GM18508 (cell line): ENCODE measurements at regions not wholly inside any gene's neighbourhood (a gene's known extent, or its start where the extent isn't known, plus 50 kb on each side); places are given as distances from the start of the nearest gene placed in this dataset.

Experiments used
- ATAC-seq: cut with Tn5 transposase; IDR thresholded peaks from one replicate; pipeline ENCODE4 v1.9.1; 2021; ENCODE audit warnings: moderate number of reproducible peaks; ENCODE audit not compliant: insufficient read depth, unreplicated experiment

DNA sequence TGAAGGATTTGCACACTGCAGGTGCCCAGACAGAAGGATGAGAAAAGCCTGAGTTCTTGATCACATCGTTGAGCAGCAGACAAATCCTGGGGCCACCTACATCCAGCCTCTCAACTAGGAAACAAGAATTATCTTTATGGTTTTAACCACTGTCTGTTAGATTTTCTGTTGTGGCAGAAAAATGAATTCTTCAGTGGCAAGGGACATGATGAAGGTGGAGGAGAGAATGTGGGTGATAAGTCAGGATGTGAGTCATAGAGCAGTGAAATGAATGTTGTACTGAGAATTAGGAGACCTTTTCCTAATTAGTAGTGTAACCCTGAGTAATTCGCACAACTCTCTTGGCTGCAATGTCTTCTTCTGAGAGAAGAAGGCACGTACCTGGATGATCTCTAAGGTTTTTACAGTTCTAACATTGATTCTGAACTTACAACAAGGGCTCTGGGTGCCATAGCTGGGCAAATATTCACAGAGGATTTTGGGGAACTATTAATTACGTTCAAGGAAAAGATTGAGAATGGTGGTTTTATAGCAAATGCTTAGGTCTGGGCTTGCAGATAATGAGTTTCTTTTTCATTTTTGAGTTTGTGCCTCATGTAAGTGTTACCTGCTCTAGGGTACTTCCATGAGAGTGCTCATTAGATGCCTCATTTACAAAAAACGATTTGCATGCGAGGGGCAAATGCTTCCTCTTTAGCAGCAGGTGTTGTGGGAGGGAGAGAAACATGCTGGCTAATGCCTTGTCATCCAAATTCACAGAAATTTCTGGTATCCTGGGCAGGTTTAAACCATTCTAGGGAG is 111.0 kb upstream of the KL start:
- no peak for ATAC-seq

DNA sequence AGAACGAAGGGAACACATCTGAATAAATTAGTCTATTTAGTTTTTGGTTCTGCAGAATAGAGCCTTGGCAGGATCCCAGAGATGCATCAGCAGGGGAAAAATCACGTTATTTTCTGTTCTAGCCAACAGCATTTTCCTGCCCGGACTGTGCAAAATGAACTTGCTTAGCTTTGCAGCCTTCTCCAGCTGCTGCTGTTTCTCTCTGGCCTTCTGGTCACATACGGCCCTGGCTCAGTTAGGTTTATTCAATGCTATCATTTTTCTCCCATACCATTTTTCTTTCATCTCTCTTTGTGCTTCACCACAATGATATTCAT is 110.4 kb upstream of the KL start:
- no peak for ATAC-seq

DNA sequence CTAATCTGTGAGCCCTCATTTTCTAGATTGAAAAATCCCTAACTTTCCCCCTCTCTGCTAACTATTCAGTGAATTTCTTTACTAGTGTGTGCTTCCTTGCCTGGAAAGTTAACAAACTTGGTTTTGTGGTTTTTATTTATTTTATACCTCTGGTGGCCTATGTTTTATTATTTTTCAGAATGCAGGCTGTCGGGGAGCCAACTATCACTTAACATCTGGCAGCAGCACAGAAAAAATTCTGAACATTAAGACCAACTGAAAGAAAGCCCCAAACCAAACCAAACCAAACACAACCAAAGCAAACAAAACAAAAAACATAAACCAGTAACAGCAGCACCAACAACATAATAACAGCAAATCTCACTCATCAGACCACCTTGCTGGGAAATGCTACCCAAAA is 109.0 kb upstream of the KL start:
- ATAC-seq: no peak

DNA sequence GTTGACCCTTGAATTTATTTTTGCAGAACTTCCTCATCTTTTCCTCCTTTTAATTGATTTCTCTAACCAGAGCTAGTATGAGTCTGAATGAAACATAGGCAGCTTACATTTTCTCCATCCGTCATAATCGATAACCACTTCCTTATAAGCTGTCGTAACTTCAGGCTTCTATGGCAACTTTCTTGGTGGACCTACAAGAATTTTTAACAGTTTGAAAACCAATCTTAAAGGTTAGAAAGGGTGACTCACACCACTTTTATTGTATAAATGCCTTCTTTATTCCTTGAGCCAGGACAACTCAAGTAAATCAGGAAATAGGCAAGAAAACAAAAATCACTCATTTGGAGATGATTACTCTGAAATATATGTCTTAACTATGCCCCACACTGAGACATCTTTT is 105.7 kb upstream of the KL start:
- no peak for ATAC-seq

DNA sequence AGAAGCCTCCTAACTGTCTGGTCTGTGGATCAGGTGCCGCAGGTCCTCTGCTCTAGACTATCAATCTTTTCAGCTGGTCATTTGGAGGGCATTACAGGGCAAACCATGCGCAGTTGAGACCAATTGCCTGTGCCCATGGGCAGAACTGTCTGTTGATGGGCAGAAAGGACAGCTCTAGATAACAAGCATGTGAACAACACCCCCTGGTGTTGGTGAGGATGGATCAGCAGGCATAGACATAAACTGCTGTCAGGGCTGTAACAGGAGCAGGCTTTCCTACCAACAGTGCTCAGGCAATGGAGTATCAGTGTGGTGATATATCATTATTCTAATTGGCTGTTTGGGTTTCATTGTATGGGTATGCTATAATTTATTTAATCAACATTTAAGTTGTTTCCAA is 104.7 kb upstream of the KL start:
- ATAC-seq: peak; percentile 50

DNA sequence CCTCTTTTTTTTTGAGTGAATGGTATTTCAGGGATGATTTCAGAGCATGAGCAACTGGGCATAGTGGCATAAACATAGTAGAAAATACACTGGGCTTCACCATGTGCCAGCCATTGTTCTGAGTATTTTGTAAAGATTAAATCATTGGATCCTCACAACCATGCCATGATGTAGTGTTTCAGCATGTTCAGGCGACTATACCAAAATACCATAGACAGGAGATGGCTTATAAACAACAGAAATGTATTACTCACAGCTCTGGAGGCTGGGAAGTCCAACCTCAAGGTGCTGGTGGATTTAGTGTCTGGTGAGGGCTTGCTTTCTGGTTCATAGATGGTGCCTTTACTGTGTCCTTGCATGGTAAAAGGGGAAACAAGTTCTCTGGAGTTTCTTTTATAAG is 101.5 kb upstream of the KL start:
- ATAC-seq: no peak

DNA sequence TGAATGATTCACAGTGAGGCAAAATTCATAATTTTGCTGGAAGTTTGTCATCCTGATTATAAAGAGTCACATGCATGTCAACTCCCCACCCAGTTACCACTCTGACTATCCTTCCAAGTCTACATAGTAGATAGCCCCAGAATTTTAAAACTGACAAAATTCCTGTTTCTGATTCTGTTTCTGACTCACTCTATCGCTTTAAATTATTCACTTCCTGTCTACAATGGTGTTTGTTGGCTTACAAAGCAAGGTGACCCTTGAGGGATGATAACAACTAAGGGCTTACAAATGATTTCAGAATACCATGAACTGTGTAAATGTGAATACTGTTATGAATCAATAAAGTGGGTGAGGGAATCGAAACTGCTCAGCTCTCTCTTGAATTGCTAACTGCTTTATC is 98.7 kb upstream of the KL start:
- no peak for ATAC-seq

DNA sequence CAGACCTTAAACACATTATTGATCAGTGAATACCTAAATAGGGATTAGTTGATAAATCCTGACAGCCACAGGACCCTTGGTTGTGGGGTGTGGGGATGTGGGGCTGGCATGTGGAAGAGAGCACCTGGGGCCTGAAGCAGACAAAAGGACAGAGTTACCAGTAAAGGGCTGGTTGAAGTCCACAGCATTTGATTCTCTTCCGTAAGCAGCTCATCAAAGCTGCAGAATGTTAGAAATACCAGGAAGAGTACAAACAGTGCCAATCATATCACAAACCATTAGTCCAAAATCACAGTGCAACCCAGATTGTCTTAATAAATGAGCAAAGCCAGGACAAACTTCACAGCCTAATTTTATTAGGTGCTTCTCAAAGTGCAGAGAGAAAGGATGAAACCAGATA is 92.5 kb upstream of the KL start:
- ATAC-seq: no peak

DNA sequence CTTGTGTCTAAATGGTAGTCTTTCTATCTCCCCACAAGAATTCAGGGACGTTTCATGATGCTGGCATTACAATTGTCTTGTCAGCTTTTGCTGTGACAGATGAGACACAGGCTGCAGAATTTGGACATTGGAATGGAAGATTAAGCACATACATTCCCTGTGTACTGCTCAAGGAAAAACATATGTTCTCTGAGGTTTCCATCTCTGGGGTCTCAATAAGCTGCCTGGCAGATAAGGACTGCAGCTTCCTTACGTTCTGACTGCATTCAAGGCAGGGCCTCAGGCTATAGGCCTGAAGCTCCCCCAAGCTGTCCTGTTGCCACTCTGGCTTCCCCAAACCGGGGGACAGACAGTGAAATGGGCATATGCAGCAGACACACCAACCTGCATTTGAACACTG is 91.3 kb upstream of the KL start:
- no peak for ATAC-seq

DNA sequence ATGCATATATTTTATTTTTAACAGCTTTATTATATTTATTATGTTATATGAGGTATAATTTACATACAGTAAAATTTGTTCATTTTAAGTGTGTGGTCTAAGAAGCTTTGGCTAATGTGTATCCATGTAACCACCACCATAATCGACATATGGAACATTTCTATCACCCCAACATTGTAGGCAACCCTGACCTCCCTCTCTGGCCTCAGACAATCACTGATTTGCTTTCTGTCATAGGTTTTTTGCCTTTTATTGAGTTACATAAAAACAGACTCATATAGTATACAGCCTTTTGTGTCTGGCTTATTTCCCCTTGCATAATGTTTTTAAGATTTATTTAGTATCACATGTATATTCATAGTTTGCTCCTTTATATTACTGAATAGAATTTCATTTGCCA is 90.7 kb upstream of the KL start:
- ATAC-seq: no peak

DNA sequence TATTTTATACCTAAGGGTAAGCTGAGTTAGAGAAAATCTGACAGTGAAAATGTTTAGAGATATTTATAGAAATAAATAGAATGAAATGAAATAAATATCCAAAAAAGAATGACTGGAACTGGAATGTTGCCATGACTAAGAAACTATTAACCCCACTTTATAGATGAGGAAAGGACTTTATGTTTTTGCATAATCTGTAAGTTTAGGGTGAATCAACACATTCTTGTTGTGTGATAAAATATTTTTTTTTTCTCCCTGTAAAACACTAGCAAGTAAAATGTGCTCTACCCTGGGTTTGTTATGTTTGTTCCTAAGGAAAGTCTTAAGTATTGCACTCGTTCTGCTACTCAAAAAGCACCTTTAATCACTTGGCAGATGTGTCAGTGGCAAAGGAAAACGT is 83.8 kb upstream of the KL start:
- no peak for ATAC-seq

DNA sequence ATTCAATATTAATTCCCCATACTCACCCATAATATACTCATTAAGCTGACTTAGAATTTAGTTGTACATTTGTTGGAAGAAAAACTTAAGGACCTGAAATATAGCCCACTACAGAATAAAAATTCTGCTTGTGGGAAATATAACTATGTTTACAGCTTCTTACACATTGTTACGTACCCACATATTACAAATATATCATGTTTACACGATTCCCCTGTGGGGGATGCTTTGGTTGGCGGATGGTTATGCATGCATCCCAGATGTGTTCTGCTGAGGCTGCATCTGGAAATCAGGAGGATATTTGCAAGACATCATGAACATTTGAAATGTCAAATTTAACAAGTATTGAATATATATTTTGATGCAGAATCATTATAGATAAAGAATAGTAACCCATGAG is 79.5 kb upstream of the KL start:
- no peak for ATAC-seq

DNA sequence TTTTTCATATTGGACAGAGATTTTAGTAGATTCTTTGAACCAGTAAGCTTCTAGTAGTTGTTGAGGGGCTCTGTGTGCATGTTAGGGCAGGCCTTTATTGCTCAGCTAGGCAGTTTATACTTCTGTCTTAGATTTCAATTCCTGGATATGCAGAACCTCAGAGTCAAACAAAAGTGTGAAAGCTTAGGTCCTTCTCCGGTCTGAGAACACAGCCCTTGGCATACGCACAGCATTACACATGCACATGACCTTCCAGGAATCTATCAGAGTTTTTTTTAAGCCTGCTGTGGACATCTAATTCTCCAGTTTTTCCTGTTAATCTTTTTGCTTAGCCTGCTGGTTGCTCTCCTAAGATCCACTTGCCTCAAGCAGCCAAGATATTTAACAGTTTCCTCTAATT is 77.9 kb upstream of the KL start:
- ATAC-seq: no peak

DNA sequence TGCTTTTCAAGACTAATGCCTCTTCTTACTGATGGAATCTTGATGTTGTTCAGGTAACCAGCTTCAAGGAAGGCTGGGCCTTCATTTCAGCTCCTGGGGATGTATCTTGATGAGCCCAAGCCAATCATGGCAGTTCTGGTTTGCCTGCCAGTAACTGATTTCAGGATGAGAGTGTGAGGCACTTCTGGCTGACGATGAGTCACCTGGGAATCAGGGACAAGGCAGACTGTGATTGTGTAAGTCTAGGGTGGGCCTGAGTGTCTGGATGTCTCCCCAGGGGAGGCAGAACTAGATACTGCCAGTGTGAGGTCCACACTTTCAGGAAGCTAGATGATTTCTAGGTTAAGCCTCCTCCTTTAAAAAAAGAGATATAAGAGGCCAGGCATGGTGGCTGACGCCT is 77.3 kb upstream of the KL start:
- ATAC-seq: no peak

DNA sequence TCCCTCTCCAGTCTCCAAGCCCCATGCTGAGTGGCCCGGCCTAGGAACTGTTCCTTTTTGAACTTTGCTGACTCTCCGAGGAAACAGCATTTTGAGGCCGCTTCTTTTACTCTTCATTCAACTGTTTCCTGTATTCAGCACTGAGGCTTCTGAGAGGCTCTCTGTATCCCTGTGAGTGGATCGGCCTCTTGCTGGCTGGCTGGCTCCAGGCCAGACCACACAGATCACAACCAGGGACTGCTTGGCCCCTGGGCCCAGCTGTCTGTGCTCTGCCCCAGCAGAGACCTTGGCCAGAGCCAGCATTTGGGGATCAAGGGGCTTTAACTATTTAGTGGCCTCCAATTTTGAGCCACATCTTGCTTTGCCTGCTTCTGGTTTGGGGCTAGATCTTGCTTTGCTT is 75.6 kb upstream of the KL start:
- ATAC-seq: no peak

DNA sequence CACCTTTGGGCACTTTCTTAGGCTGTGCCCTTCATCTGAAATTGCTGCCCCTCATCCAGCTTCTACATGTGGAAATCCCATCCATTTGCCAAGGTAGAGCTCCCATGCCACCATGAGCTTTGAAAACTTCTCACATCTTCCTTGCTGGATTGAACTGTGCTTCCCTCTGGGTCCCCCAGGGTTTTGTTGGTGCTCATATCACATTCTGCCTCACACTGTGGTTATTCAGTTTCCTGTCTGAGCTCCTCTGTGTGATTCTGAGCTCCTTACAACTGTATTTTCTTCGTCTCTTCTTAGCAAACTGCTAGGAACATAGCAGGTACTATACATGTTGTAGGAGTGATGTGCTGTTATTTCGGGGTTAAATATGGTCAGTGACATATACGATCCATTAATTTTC is 74.9 kb upstream of the KL start:
- no peak for ATAC-seq

DNA sequence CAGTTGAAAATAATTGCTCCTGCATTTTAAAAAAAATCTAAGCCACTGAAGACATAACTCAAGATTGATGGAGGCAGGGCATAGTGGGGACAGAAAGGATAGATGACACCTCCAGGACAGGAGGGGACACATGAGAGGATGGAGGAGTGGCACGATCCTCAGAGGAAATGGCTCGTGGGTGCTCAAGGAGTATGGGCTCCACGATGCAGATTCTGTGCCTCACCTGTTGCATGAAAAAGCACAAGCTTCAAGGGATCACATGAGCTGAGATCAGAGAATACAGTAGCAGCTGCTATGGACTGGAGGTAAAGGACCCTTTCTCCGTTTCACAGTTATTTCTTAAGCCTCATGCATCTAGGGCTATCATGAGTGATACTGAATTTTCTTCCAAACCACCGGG is 69.7 kb upstream of the KL start:
- no peak for ATAC-seq

DNA sequence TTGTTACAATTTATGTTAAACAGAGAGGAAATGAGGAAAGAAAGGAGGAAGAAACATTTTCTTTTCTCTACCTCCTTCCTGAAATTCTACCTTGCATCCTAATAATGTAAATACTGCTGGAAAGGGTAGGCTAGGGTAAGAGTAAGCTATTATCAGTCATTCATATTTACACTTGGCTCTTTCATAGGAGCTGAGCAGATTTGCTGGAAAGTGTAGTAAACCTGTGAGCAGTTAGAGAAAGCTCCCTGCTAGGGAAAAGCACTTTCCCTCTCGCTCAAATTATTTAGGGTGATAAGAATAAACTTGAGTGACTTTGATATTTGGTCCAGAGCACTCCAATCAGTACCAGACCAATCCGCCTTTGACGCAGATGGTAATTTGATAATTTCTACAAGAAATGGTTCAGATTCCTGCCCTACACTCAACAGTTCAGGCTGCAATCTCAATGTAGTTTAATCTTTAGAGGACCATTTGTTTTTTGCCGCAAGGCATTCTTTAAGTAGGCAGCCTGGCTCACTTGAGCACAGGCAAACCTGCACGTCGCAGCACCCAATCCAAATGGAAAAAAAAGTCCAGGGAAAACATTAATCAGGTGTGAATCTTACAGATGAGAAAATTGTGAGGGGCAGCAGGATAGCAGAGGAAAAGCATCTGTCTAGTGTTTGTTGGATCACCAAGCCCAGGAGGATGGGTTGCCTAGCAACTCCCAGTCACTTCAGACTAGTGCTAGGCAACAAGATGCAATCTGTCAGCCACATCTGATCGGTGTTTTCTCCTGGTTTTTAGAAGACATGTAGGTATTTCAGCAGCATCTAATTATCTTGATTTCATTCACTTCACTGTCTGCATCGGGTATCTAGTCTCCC is 68.6 kb upstream of the KL start:
- ATAC-seq: no peak

DNA sequence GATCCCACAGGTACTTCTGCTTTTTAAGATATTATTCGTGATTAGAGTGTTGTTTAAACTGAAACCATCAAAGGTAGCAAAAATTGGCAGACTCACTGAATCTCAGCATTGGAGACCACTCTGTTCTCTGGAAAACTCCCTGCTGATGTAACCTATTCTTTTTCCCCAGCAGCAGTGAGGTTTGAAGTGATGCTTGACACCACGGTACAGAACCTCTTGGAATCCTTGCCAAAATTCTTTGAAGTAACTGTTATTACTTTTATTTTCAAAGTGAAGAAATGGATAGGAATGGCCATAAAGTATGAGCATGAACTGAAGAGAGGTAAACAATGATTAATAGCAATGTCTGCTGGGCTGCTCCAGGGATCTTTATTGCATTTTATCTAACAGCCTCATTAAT is 66.4 kb upstream of the KL start:
- ATAC-seq: no peak

DNA sequence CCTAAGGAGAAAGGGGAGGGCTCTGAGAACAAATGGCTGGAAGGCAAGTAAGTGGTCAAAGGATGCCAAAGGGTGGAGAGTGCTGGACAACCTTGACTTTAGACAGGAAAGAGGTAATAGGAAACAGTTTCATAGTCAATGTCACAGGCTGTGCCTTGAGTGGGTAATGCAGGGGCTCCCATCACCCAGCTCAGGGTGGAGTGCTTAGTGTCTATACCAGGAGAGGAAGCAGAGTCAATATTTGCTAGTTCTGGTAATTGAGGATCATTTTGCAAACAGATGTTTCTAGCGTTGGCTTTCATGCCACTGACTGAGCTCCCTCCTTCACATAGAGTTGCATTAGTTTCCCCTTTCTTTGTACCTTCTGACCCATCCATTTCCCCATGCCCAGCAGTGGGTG is 64.6 kb upstream of the KL start:
- no peak for ATAC-seq

DNA sequence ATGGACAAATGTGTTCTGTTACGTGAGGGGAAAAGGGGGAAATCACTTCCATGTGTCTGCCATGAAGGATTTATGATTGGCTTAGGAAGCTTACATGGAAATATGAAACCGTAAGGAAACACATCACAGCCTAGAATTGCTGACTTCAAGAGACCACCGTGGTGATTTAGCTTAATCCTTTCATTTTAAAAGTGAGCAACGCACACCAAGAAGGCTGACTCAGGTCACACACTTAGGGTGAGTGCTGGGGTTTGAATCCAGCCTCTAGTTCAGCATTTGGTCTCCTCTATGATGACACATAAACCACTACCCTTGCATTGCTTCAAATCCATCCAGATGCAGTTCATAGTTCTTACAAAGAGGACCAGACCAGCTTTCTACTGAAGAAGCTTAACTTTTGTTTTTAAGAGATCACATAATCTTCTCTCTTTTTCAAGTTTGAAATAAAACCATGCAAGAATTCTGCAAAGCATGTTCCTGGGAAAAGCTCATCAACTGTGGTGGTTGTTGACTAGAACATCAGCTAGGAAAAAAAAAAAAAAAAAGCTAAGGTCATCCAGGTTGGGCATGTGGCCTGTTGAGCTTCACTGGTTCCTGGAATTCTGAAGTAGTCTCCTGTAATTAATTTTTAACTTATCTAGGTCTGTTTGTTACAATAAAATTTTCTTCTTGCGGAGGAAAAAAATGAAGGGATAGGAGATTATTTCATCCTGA is 60.2 kb upstream of the KL start:
- ATAC-seq: no peak

DNA sequence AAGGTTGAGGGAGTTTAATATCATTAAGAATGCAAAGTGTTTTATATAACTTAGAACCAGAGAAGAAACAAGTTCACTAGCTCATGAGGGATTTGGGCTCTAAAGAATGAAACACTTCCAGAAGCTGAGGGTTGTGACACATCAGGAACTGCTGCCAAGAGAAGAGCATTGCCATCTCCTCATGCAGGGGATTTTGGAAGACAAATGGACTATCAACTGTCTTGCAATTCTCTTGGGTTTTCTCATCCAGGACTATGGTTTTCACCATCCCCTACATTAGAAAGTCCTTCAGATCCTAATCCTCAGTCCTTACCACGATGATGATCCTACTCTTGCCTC is 59.7 kb upstream of the KL start:
- no peak for ATAC-seq
